ENCODE measurements at regions not wholly inside any gene's neighbourhood (a gene's known extent, or its start where the extent isn't known, plus 50 kb on each side); places are given as distances from the start of the nearest gene placed in this dataset.

DNA sequence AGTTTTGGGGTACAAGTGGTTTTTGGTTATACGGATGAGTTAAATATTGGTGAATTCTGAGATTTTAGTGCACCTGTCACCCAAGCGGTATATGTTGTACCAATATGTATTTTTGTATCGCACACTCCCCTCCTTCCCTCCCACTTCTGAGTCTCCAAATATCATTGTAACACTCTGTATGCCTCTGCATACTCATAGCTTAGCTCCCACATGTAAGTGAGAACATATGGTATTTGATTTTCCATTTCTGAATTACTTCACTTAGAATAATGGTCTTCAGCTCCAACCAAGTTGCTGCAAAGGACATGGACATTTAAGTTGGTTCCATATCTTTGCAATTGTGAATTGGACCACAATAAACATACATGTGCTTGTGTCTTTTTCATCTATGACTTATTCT is 103.0 kb upstream of the ADAMTS3 start:
- TF ChIP-seq, protein P1, sequence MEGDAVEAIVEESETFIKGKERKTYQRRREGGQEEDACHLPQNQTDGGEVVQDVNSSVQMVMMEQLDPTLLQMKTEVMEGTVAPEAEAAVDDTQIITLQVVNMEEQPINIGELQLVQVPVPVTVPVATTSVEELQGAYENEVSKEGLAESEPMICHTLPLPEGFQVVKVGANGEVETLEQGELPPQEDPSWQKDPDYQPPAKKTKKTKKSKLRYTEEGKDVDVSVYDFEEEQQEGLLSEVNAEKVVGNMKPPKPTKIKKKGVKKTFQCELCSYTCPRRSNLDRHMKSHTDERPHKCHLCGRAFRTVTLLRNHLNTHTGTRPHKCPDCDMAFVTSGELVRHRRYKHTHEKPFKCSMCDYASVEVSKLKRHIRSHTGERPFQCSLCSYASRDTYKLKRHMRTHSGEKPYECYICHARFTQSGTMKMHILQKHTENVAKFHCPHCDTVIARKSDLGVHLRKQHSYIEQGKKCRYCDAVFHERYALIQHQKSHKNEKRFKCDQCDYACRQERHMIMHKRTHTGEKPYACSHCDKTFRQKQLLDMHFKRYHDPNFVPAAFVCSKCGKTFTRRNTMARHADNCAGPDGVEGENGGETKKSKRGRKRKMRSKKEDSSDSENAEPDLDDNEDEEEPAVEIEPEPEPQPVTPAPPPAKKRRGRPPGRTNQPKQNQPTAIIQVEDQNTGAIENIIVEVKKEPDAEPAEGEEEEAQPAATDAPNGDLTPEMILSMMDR (conservative IDR thresholded peaks at IDR 0.05; ENCODE audit: low read depth, low read length): no peak
- TF ChIP-seq RFX5 (IDR thresholded peaks at IDR 0.05; ENCODE audit: low read depth, low read length) (no peak), MAZ (IDR thresholded peaks at IDR 0.05; ENCODE audit: borderline replicate concordance, low read depth, low read length) (no peak), RAD21 (IDR thresholded peaks at IDR 0.05; ENCODE audit: low read length) (no peak), CEBPB (IDR thresholded peaks at IDR 0.05; ENCODE audit: low read depth, low read length) (no peak), SMC3 (IDR thresholded peaks at IDR 0.05; ENCODE audit: low read depth, low read length) (no peak), POLR2A (IDR thresholded peaks at IDR 0.05; ENCODE audit: low read depth, low read length) (no peak), RCOR1 (IDR thresholded peaks at IDR 0.05; ENCODE audit: insufficient replicate concordance, low read length) (no peak), FOS (IDR thresholded peaks at IDR 0.05; ENCODE audit: low read depth, low read length) (no peak)

Data from IMR-90 (cell line).